Parathyroid adenoma (tissue), 2 donors: ENCODE measurements at regions not wholly inside any gene's neighbourhood (a gene's known extent, or its start where the extent isn't known, plus 50 kb on each side); places are given as distances from the start of the nearest gene placed in this dataset.

Experiments
- H2AFZ ChIP-seq: fragments of 300-600 bp; sonication (generic); one replicate; pipeline ENCODE4 v1.7.0; 2017; ENCODE audit warnings: antibody characterized with exemption, mild to moderate bottlenecking
- H3K27ac ChIP-seq: fragments of 300-600 bp; sonication (generic); one replicate; pipeline ENCODE4 v1.7.0; 2017
- H3K27me3 ChIP-seq: fragments of 300-600 bp; sonication (generic); one replicate; pipeline ENCODE4 v1.7.0; 2017; ENCODE audit warnings: low read length; ENCODE audit not compliant: control insufficient read depth, insufficient read depth
- H3K36me3 ChIP-seq: fragments of 300-600 bp; sonication (generic); one replicate; pipeline ENCODE4 v1.7.0; 2017; ENCODE audit warnings: low read length; ENCODE audit not compliant: control insufficient read depth, insufficient read depth
- H3K4me1 ChIP-seq: fragments of 300-600 bp; sonication (generic); one replicate; pipeline ENCODE4 v1.7.0; 2017; ENCODE audit warnings: control low read depth
- H3K4me2 ChIP-seq: fragments of 300-600 bp; sonication (generic); one replicate; pipeline ENCODE4 v1.7.0; 2017; ENCODE audit warnings: low read length
- H3K4me3 ChIP-seq: fragments of 300-600 bp; sonication (generic); one replicate; pipeline ENCODE4 v1.7.0; 2017; ENCODE audit warnings: low read depth, low read length
- H3K79me2 ChIP-seq: fragments of 300-600 bp; sonication (generic); one replicate; pipeline ENCODE4 v1.7.0; 2017; ENCODE audit warnings: control low read depth
- H3K9ac ChIP-seq: fragments of 300-600 bp; sonication (generic); one replicate; pipeline ENCODE4 v1.7.0; 2017; ENCODE audit warnings: mild to moderate bottlenecking
- H3K9me3 ChIP-seq: fragments of 300-600 bp; sonication (generic); one replicate; pipeline ENCODE4 v1.7.0; 2017; ENCODE audit warnings: low read length; ENCODE audit not compliant: control insufficient read depth
- TF ChIP-seq, protein P1 (sequence below): fragments of 300-600 bp; sonication (generic); IDR thresholded peaks from one replicate; pipeline ENCODE4 v1.7.0; 2017; ENCODE audit warnings: antibody characterized with exemption, mild to moderate bottlenecking
- donor health status: primary hyperparathyroidism.

DNA sequence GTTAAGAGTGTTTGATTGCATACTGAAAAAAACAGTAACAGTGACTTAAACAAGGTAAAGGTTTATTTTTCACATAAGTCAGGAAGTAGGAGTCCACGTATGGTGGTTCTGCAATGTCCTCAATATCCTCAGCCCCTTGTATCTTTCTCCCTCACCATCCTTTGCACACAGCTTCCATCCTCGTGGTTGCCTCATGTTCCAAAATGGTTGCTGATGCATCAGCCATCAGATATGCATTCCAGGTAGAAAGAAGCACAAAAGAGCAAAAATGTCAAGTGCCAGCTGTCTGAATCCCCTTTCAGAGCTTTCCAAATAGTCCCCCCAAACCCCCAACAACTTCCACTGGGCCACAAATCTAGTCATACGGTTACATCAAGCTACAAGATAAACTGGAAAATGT is 138.1 kb downstream of the SYF2 start:
- Histone ChIP-seq H3K9ac (no peak overlapping the region), H3K27ac (no peak overlapping the region), H3K4me3 (no peak overlapping the region), H3K79me2 (no peaks in the 10 kb centered on the region), H3K27me3 (no peaks in the 10 kb centered on the region), H3K36me3 (no peaks in the 10 kb centered on the region), H3K4me1 (no peaks in the 10 kb centered on the region), H3K4me2 (no peak overlapping the region), H2AFZ (no peak overlapping the region), H3K9me3 (no peaks in the 10 kb centered on the region)
- TF ChIP-seq, protein P1, sequence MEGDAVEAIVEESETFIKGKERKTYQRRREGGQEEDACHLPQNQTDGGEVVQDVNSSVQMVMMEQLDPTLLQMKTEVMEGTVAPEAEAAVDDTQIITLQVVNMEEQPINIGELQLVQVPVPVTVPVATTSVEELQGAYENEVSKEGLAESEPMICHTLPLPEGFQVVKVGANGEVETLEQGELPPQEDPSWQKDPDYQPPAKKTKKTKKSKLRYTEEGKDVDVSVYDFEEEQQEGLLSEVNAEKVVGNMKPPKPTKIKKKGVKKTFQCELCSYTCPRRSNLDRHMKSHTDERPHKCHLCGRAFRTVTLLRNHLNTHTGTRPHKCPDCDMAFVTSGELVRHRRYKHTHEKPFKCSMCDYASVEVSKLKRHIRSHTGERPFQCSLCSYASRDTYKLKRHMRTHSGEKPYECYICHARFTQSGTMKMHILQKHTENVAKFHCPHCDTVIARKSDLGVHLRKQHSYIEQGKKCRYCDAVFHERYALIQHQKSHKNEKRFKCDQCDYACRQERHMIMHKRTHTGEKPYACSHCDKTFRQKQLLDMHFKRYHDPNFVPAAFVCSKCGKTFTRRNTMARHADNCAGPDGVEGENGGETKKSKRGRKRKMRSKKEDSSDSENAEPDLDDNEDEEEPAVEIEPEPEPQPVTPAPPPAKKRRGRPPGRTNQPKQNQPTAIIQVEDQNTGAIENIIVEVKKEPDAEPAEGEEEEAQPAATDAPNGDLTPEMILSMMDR: no peak

DNA sequence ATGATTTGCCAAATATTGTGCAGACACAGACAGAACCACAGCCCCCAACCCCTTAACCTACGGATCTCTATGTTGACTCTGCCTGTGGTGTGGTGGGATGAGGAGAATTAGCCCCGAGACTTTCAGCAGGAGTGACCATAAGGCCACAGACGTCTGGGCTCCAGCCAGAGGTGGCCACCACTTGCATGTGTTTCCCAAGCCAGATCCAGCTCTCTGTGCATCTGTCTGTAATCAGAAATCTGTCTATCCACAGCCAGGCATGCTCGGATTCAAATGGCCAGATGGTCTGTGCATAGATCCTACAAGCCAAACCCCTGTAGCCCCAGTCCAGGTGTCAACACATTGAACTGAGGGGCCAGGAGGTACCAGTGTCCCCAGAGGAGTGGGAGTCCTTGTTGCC is 140.6 kb downstream of the SYF2 start:
- no peaks in the 10 kb centered on the region for H3K36me3 ChIP-seq
- TF ChIP-seq, protein P1: no peak
- H2AFZ ChIP-seq: no peak overlapping the region
- H3K79me2 ChIP-seq: no peaks in the 10 kb centered on the region
- no peak overlapping the region for H3K9ac ChIP-seq
- no peak overlapping the region for H3K27ac ChIP-seq
- no peaks in the 10 kb centered on the region for H3K27me3 ChIP-seq
- no peaks in the 10 kb centered on the region for H3K9me3 ChIP-seq
- no peak overlapping the region for H3K4me3 ChIP-seq
- H3K4me1 ChIP-seq: no peaks in the 10 kb centered on the region
- no peak overlapping the region for H3K4me2 ChIP-seq

DNA sequence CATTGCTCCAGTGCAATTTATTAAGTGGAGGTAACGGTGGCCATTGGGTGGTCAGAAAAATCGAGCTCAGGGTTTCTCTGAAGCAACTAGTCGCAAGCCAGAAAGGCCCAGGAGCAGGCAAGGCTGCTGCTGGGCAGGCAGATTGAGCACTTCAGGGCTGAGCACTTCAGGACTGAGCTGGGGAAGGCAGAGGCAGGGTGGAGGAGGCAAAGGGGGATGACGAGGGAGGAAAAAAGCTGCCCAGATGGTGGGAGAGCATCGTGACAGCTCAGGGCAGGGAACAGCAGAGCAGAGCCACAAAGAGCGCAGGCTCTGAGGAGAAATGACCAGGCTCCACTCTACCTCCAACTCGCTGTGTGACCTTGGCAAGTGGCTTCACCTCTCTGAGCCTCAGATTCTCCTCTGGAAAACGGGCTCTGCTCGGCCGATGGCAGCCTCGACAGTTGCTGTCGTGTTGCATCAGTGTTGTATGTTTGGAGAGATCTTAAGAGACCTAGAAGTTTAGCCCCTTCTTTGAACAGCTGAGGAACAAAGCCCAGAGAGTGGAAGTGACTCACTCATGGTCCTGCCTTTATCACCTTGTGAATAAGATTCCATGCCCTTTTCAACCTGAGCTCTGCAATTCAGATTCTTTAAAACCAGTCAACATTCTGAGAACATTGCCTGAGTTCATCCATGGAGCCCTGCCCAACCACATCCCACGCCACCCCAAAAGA is 141.4 kb downstream of the SYF2 start:
- Histone ChIP-seq H3K4me2 (no peak overlapping the region), H3K9me3 (no peaks in the 10 kb centered on the region), H3K27ac (no peak overlapping the region), H3K4me3 (no peak overlapping the region), H3K36me3 (no peaks in the 10 kb centered on the region), H3K79me2 (no peaks in the 10 kb centered on the region), H3K27me3 (no peaks in the 10 kb centered on the region), H3K4me1 (no peaks in the 10 kb centered on the region), H2AFZ (no peak overlapping the region), H3K9ac (no peak overlapping the region)
- TF ChIP-seq, protein P1: no peak

DNA sequence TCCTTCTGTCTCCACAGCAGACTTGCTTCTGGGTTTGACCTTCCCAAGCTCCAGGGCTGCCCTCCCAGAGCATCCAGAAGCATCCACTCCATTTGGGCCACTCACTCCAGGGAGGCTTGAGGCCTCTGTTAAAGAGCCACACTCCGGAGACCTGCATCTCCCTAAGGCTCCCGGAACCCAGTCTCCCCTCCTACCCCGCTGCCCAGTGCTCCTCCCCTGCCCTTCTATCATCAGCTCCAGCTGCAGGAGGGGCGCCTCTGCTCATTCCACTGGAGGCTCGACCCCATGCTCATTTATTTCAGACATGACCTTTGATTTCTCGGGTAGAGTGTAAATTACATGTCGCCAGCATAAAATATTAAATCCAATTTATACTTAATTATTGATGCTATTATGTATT is 142.5 kb downstream of the SYF2 start:
- no peaks in the 10 kb centered on the region for H3K4me1 ChIP-seq
- H3K27me3 ChIP-seq: no peaks in the 10 kb centered on the region
- H3K79me2 ChIP-seq: no peaks in the 10 kb centered on the region
- no peak overlapping the region for H3K9ac ChIP-seq
- H3K27ac ChIP-seq: no peak overlapping the region
- H3K36me3 ChIP-seq: no peaks in the 10 kb centered on the region
- no peaks in the 10 kb centered on the region for H3K9me3 ChIP-seq
- H3K4me3 ChIP-seq: no peak overlapping the region
- H3K4me2 ChIP-seq: no peak overlapping the region
- no peak overlapping the region for H2AFZ ChIP-seq
- TF ChIP-seq, protein P1: no peak

DNA sequence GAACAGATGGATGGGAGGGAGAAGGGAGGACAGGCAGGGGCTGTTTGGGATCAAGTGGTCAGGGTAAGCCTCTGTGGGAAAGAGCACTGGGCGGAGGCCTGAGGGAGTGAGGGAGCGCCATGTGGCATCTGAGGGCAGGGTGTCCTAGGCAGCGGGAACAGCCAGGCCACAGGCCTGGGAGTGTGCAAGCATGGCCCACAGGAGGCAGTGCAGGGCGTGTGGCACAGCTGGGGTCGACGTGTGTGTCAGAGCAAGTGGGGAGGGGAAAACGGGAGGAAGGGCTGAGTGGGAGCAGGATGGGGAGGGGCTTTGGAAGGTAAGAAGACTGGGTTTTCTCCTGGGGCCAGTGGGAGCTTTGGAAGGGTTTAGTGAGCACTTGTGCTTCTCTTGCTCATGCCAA is 143.4 kb downstream of the SYF2 start:
- TF ChIP-seq, protein P1: no peak
- no peaks in the 10 kb centered on the region for H3K36me3 ChIP-seq
- no peaks in the 10 kb centered on the region for H3K4me1 ChIP-seq
- H2AFZ ChIP-seq: no peak overlapping the region
- no peaks in the 10 kb centered on the region for H3K9me3 ChIP-seq
- H3K4me3 ChIP-seq: no peak overlapping the region
- no peak overlapping the region for H3K9ac ChIP-seq
- no peaks in the 10 kb centered on the region for H3K79me2 ChIP-seq
- no peak overlapping the region for H3K27ac ChIP-seq
- no peak overlapping the region for H3K4me2 ChIP-seq
- no peaks in the 10 kb centered on the region for H3K27me3 ChIP-seq
